ENCODE measurements at regions not wholly inside any gene's neighbourhood (a gene's known extent, or its start where the extent isn't known, plus 50 kb on each side); places are given as distances from the start of the nearest gene placed in this dataset.
"Not testable (repeated sequence)": the region's sequence is repeated elsewhere in the genome, so short reads cannot be mapped to it uniquely, and the experiment has no call there.

DNA sequence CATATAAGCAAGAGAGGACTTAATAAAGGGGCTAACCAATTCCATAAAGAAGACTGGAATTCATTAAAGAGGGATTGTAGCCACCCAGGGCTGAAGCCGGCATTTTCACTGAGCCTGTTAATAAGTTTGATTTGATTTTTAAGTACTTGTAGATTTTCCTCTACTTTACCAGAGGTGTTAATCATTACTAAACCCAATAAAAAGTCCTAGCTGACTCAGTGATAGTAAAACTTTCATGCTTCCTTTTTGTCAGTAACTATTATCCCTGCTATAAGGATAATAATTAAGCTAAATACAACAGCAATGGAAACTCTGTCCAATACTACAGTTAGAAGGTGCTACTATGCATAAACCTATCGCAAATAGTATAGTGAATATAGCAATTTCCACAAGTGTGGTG is 260.2 kb downstream of the CEMIP2 start:
- not testable (repeated sequence) for DNase-seq (ENCODE audit: low read depth)

DNA sequence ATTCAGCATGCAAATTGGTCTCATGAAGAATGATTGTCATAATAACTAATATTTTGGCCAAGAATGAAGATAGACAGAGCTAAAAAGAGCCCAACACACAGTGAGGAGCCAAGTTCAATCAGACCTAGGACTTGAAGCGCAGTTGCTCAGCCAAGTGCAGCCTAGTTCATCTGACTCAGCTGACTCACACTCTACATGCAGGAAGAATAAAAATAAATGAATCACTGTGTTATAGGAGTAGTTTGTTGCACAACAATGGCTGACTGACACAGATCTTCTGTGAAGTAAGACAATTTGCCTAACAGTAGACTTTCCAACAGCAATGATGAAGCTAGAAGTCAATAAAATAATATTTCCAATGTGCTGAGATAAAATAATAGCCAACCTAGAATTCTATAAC is 261.5 kb downstream of the CEMIP2 start:
- peak; percentile 88 for DNase-seq (ENCODE audit: low read depth)

DNA sequence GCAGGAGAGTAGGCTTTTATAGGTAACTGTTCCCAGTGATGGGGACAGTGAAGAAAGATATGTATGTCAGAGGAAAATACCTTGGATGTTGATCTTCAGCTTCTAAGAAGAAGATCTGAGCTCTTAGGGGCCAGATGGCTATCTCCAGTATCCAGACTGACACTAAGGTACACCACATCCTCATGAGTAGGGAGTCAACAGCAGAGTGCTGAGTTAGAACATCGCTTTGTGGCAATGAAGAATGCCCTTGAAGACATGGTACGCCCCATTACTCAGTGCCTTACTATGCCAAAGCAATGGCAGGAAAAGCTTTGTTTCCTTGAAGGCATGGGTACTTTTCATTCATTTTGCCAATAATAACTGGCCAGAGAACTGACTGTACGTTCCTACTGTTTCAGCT is 263.7 kb downstream of the CEMIP2 start:
- DNase-seq (ENCODE audit: low read depth), result no peak

DNA sequence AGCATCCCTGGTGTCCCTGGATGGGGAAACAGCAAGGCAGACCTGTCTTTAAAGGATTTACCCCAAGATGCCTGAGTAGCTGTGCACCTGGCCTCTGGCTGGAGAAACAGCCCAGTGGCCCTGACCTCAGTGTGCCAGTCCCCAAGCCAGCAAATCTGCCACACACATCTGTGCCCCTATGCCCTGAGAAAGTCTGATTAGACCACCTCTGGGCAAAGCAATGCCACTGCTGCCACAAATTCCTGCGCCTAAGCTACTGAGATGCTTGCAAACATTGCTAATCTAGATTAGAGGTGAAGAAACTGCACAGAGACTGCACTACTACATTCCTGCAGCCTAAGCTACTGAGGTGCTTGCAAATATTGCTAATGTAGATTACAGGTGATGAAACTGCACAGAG is 269.6 kb downstream of the CEMIP2 start:
- DNase-seq (ENCODE audit: low read depth), result no peak

DNA sequence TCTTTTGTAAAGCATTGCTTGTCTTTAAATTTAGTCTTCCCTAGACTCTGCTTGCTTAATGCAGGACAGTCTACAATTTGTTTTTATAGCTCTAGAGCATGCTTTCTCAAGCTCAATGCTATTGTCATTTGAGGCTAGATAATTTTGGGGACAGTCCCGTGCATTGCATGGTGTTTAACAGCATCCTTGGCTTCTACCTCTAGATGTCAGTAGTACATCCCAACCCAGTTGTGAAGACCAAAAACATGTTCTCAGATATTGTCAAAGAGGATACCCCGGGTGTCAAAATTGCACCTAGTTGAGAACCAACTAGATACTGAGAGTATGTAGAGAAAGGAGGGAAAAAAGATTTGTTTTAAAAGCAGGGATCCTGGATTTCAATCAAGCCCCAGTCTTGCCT is 277.5 kb downstream of the CEMIP2 start:
- DNase-seq (ENCODE audit: low read depth), result no peak

DNA sequence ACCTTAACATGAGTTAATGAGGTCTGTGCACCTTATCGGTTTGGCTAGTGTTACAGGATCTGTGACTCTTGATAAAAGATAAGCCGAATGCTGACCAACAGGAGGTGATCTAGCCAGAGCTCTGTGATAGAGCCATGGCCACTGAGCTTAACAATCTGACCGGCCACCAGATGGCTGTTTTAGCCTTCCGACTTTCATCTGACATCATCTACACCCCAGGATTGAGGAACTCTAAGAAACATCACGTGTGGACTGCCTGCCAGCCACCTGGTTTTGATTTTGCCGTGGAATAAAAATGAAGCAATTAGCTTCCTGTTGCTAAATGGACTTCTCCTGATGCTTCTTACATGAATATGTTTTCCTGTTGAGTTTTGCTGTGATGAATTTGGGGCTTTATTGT is 281.3 kb downstream of the CEMIP2 start:
- DNase-seq (ENCODE audit: low read depth), result no peak

DNA sequence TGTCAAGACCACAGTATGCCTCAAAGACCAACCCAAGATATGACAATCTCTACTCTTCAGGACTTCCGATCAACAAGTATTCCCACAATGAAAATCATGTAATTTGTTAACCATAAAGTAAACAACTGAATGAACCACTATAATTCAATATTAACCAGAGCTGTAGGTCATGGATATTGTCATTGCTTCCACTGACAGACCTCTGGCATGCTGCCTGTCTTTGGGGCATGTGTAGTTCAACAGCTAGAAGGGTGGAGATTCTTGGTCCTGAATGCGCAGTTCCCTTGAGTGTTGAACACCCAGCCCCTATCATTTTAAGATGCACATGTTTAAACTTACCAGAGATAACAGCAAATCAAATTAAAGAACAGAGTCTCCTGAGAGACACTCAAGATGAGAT is 283.0 kb downstream of the CEMIP2 start:
- DNase-seq (ENCODE audit: low read depth), result no peak

DNA sequence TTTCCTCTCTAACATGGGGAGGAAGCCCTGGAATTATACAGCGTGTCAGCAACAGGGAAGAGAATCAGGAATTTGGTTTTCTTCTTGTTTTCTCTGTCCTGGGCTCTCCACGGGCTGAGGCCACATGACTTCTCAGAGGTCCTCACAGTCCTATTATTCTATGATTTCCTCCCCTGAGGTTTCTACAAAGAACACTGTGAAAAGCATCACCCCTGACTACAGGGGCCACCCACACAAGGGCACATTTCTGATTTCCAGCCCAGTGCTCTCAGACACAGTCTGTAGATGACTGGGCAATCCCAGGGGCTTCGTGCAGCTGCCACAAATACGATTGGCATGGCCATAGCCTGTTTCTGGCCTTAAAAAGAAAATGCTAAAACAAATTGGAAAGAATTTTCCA is 284.9 kb downstream of the CEMIP2 start:
- no peak for DNase-seq (ENCODE audit: low read depth)

DNA sequence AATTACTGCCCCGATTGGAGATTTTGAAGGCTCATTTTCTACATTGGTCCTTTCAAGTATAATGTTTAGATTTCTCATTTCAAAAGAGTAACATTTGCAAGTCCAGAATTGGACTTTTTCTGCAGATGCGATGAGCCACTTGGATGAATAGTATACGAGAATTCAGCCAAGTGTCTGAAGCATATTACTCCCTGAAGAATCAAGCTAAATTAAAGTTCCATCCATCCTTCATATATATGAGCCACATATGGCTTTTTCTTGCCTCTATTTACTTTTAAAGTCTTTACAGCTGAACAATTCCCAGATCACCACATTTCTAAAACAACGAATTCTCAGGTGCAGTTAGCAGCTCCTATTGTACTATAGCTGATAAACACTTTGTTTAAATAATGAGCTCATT is 288.7 kb downstream of the CEMIP2 start:
- DNase-seq (ENCODE audit: low read depth), result no peak

DNA sequence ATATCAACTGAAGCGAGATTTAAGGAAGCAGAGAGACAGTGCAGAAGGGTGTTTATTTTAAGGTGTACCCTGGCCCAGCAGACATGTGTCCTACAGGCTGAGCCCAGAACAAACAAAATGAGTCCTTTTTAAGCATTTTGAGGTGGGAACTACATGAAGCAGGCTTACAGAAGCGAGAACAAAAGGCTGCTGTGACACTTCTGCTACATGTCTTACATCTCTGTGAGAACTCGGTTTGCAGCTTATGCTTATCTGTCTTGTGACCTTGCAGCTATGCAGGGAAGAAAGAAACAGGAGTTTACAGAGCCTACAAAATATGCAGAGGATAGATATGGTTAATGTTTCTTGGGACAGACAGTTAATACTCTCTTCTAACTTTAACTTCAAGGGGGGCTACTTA is 295.9 kb downstream of the CEMIP2 start:
- no peak for DNase-seq (ENCODE audit: low read depth)

DNA sequence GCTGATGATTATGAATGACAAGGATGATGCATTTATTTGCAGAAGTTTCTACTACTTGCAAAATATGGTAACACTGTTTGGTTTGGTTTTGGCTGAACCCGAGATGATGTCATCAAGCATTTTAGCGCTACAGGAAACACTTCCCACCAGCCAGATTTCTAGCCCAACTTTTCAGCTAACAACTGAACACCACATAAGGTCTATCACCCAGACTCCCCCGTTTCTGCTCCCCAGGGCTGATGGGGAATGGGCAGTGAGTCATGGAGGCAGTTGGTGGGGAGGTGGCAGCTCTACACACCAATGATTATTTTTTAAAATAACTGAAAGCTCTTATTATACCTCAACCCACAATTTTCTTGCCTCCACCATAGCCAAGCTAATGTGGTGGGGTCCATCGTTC is 302.9 kb downstream of the CEMIP2 start:
- no peak for DNase-seq (ENCODE audit: low read depth)

DNA sequence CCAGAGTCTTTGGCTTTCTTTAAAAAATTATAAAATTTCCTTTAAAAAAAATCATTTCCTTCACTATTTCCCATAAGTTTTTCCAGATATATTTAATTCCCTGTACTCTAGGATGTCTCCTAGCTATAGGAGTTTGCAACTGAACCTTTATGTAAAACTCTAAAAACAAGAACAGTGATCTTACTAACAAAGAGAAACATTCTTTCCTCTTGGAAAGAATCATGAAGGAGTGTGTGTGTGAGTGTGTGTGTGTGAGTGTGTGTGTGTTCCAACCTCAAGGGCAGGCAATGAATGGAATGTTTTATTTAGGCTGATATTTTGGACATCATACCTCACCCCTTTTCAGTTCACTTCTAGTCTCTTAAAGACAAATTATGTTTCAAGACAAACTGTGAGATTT is 309.2 kb downstream of the CEMIP2 start:
- no peak for DNase-seq (ENCODE audit: low read depth)

DNA sequence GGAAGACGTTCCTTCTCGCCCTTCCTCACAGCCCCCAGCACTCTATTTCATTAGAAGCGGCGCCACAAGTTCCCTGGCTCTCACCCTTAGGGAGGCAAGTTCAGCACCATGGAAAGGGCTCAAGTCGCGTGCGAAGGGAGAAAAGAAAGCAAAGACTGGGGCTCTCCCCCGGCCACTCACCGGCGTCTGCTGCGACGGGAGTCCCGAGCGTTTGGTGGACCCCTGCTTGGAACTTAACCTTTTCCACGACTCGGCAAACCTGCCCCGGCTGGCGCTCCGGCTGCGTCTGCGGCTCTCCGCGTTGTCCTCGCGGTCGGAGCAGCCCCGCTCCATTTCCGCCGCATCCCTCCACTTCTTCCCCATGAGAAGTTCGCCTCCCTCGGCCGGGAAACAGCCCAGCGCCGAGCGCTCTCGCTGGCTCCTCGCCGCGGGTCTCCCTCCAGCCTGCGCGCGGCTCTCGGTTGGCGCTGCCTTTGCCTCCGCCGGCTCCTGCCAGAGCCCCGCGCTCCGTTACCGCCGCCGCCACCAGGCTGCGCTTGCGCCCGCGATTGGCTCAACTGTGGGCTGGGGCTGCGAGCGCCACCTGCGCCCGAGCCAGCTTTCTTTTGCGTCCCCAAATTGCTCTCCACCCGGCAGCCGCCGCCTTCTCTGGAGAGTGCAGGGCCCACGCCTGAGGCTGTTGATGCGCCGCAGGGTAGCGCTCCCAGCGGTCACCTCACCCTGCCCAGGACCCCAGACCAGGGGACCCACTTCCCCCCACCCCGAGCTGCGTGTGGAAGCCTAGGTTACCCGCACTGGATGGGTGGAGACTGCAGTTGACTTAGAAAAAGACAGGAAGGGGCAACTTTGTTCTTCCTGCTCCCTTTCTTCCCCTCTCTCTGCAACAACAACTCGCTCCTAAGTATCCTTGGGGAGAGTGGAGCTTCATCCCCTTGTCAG is 321.6 kb downstream of the CEMIP2 start:
- DNase-seq (ENCODE audit: low read depth), result peak; percentile 38

DNA sequence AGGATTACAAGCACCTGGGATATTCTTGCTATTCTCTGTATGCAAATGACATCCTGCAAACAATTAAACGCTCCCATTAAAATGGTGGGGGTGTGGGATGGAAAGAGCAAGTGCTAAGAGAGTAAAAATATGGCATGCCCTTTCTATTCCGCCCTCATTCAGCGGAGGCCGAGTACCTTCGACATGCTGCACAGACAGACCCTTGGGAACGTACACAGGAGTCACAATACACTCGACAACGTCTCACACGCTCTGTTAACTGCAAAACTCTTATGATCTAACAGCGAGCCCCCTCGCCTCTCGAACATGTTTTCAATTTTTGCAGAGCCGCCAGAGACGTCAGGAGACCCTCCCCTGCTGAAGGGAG is 322.2 kb downstream of the CEMIP2 start:
- no peak for DNase-seq (ENCODE audit: low read depth)

DNA sequence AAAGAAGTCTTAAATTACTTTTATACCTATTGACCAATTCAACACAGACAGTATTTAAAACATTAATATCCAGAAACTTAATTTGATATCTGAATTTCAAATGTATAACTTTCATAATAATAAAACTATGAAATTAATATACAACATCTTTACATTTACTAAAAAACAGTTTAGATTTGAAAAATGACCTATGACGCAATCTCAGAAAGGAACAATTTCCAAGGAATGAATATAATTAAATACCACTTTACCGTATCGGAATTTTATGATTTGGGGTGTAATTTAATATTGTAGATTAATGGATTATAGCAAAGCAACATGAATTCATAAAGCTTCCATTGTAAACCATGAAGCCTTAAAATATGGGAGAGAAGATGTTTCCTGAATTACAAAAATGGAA is 321.5 kb upstream of the TRPM3 start:
- no peak for DNase-seq (ENCODE audit: low read depth)

DNA sequence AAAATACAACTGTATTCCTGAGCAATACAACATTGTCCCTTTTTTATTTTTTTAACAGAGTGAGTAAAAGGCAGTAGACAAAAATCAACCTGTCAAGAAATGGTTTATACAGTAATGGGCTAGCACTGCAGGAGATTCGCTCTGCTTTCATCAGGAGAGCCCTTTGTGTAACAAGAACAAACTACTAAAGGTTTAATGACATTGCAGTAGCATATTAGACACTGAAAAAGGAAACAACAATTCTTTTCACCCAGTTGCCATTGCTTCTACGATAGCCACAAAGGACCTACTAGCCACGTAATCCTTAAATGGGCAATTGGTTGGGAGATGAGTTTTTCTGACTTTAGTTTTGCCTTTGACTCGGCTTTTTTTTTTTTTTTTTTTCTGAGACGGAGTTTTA is 319.8 kb upstream of the TRPM3 start:
- no peak for DNase-seq (ENCODE audit: low read depth)

DNA sequence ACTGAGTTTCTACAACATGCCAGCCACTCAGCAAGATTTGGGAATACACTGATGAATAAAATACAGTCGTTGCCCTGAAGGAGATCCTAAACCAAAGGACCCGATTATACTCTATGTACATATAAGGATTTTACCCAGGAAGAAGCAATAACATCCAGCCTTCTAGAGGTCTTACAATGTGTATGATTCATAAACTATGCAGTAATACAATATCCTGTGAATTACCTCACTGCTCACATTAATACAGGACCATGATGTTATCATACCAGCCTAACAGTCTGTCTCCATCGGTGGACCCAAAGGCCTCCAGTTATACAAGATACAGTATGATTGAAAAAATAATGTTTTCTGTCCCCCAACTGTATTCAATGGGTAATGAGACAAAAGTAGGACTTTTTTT is 310.5 kb upstream of the TRPM3 start:
- DNase-seq (ENCODE audit: low read depth), result no peak

DNA sequence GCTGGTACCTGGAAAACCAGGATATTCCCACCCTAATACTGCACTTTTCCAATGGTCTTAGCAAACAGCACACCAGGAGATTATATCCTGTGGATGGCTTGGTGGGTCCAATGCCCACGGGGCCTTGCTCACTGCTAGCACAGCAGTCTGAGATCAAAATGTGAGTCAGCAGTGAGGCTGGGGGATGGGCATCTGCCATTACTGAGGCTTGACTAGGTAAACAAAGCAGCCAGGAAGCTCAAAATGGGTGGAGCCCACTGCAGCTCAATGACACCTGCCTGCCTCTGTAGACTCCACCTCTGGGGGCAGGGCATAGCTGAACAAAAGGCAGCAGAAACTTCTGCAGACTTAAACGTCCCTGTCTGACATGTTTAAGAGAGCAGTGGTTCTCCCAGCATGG is 285.9 kb upstream of the TRPM3 start:
- DNase-seq (ENCODE audit: low read depth), result not testable (repeated sequence)

DNA sequence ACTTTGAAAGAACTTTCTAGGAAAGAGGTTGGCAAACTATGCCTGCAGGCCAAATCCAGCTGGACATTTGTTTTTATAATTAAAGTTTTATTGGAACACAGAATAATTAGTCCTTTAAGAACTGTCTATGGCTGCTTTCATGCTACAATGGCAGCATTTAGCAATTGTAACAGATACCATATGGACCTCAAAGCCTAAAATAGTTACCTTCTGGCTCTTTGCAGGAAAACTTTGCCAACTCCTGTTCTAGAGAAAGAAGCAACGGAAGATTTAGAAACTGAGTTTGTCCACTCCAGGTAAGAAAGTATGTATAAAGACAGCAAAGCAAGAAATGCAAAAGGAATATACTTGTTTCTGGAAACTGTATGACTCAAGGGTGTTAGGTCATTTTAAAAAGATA is 281.7 kb upstream of the TRPM3 start:
- no peak for DNase-seq (ENCODE audit: low read depth)

DNA sequence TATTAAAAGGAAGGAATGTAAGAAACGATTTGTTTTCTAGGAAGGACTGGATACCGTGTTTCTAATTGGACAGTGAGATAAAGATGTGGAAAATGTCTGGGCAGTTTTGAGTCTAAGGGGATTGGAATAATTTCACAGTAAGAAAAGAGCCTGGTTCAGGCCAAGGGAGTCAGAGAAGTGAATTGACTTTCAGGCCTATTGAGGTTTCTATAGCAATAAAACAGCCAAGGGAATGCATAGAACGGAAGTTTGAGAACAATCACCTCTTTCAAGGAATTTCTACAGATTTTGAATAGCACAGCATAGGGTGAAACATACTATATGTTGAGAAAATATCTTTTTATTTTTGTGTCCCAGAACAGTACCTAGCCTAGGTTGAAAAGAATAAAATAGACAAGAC is 271.6 kb upstream of the TRPM3 start:
- no peak for DNase-seq (ENCODE audit: low read depth)

DNA sequence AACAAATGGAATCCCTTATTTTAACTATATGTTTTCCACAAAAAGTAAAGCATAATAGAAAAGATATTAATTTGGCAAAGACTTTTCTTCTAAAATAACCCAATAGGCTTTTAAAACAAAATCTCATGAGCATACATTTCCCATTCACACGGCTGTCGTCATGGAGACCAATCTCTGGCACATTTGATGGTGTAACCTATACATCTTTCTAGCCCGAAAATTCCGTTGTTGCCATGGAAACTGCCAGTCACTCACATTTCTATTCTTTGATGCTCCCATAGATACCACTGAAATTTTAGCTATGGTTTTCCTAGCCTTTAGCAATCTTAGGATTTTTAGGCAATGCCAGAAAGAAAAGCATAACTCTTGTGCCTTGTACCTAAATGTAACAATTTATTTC is 262.9 kb upstream of the TRPM3 start:
- no peak for DNase-seq (ENCODE audit: low read depth)

DNA sequence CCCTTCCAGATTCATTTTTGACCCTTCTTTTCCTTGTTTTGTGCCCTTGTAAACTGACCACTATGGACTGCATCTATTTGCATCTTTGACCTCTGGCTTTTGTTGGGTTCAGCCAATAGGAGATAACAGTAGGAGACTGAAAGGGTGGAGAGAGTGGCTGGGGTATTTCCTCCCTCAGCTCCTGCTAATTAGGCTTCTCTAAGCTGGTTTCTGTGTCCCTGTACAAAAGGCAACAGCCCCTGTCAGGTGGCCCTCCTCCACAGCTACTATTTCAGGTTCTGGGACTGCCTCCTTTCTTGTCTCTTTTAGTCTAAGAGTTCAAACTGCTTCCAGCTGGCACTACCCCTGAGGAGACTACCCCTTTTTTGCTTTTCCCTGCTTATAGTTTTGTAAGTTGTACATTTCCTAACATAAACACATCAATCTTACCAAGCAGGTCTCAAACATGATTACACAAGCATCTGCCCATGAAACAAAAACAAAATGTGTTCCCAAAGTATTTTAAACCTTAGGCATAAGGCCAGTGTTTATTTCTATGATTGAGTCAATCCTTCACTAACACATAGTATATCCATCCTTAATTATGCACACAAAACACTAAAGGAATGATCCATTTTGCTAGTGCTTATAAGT is 262.0 kb upstream of the TRPM3 start:
- no peak for DNase-seq (ENCODE audit: low read depth)

DNA sequence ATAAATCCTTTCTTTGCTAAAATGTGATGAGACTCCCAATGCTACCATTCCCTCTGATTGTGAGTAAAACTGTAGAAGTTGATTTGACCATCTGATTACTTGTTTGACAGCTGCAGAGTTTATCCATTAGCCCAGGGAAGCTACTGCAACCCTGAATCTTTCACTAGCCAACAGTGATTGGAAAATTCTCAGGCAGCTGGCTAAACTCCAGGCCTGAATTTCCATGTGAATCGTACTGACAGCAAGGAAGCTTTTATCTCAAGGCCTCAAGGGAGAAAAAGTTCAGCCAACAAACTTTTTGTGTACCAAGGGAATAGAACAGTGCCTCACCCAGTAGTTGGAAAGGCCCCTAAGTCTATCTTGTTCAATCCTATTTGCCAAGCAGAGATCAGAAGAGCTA is 246.7 kb upstream of the TRPM3 start:
- DNase-seq (ENCODE audit: low read depth), result no peak

Data from stromal cell of bone marrow (primary cell).